Loucy (cell line): ENCODE measurements at regions not wholly inside any gene's neighbourhood (a gene's known extent, or its start where the extent isn't known, plus 50 kb on each side); places are given as distances from the start of the nearest gene placed in this dataset.
"Not testable (repeated sequence)": the region's sequence is repeated elsewhere in the genome, so short reads cannot be mapped to it uniquely, and the experiment has no call there.

Experiments
- H2AFZ ChIP-seq: fragments of 200-600 bp; sonication (generic); 2 replicates; pipeline ENCODE4 v1.6.0; 2016; ENCODE audit warnings: antibody characterized with exemption, mild to moderate bottlenecking, low read length, moderate library complexity
- H3F3A ChIP-seq: fragments of 200-600 bp; 2 replicates; pipeline ENCODE4 v1.6.0; 2016; ENCODE audit warnings: antibody characterized with exemption, low read depth, mild to moderate bottlenecking
- H3K27me3 ChIP-seq: fragments of 200-600 bp; sonication (generic); 2 replicates; pipeline ENCODE4 v1.6.1; 2014; ENCODE audit warnings: low read length, mild to moderate bottlenecking; ENCODE audit not compliant: insufficient read depth, poor library complexity, severe bottlenecking
- H3K36me3 ChIP-seq: fragments of 200-600 bp; sonication (generic); 2 replicates; pipeline ENCODE4 v1.6.1; 2016; ENCODE audit warnings: low read length; ENCODE audit not compliant: insufficient read depth
- H3K4me1 ChIP-seq: fragments of 200-600 bp; sonication (generic); 2 replicates; pipeline ENCODE4 v1.5.1; 2014; ENCODE audit warnings: low read length, mild to moderate bottlenecking; ENCODE audit not compliant: insufficient read depth, poor library complexity, severe bottlenecking
- H3K4me2 ChIP-seq: fragments of 200-600 bp; sonication (generic); 2 replicates; pipeline ENCODE4 v1.6.0; 2014; ENCODE audit warnings: antibody characterized with exemption, low read length, low read depth, mild to moderate bottlenecking; ENCODE audit not compliant: poor library complexity, severe bottlenecking
- H3K4me3 ChIP-seq: fragments of 200-600 bp; sonication (generic); 2 replicates; pipeline ENCODE4 v1.5.1; 2014; ENCODE audit warnings: low read length, mild to moderate bottlenecking, mixed read lengths; ENCODE audit not compliant: poor library complexity, severe bottlenecking
- H3K79me2 ChIP-seq: fragments of 200-600 bp; sonication (generic); 2 replicates; pipeline ENCODE4 v1.6.1; 2014; ENCODE audit warnings: low read length; ENCODE audit not compliant: insufficient read depth
- H3K9ac ChIP-seq: fragments of 200-600 bp; sonication (generic); 2 replicates; pipeline ENCODE4 v1.6.0; 2014; ENCODE audit warnings: mild to moderate bottlenecking, low read depth, low read length, moderate library complexity; ENCODE audit not compliant: poor library complexity, severe bottlenecking
- H3K9me2 ChIP-seq: fragments of 200-600 bp; sonication (generic); replicated peaks from 2 replicates; pipeline ENCODE4 v1.6.1; 2016; ENCODE audit warnings: low read depth, low read length, mixed read lengths
- H3K9me3 ChIP-seq: fragments of 200-600 bp; sonication (generic); 2 replicates; pipeline ENCODE4 v1.6.1; 2014; ENCODE audit warnings: mild to moderate bottlenecking, antibody characterized with exemption, low read length, low read depth; ENCODE audit not compliant: insufficient read depth
- H4K20me1 ChIP-seq: fragments of 200-600 bp; sonication (generic); 2 replicates; pipeline ENCODE4 v1.6.0; 2014; ENCODE audit warnings: antibody characterized with exemption, low read length, mild to moderate bottlenecking; ENCODE audit not compliant: insufficient read depth, poor library complexity, severe bottlenecking
- EZH2phosphoT487 ChIP-seq: fragments of 200-600 bp; IDR thresholded peaks from 2 replicates; pipeline ENCODE4 v1.6.1; 2018; ENCODE audit warnings: antibody characterized with exemption, mild to moderate bottlenecking, moderate library complexity, borderline replicate concordance
- TF ChIP-seq, protein P1 (sequence below): fragments of 200-600 bp; sonication (generic); conservative IDR thresholded peaks from 2 replicates; pipeline ENCODE4 v1.5.1; 2014; ENCODE audit warnings: mild to moderate bottlenecking, antibody characterized with exemption, low read length

DNA sequence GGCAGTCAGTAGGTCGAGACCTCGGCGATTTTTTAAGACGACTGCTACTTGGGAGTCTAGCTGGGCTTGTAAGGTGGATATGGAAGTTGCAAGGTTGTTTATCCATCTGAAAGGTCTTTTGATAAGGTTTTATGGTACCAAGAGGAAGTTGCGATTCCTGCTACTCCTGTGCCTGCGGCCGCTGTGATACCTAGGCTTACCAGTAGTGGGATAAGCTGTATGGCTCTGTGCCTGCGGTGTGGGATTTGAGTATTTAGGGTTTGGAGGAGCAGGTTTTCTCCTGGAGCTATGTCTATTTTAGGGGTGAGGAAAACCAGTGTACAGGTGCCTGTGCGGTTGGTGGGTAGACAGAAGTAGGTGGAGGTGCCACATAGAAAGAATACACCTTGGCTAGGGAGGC lies 1059.8 kb downstream of the SI start:
- H3K9ac ChIP-seq: no peak overlapping the region
- no peak overlapping the region for H2AFZ ChIP-seq
- TF ChIP-seq, protein P1, sequence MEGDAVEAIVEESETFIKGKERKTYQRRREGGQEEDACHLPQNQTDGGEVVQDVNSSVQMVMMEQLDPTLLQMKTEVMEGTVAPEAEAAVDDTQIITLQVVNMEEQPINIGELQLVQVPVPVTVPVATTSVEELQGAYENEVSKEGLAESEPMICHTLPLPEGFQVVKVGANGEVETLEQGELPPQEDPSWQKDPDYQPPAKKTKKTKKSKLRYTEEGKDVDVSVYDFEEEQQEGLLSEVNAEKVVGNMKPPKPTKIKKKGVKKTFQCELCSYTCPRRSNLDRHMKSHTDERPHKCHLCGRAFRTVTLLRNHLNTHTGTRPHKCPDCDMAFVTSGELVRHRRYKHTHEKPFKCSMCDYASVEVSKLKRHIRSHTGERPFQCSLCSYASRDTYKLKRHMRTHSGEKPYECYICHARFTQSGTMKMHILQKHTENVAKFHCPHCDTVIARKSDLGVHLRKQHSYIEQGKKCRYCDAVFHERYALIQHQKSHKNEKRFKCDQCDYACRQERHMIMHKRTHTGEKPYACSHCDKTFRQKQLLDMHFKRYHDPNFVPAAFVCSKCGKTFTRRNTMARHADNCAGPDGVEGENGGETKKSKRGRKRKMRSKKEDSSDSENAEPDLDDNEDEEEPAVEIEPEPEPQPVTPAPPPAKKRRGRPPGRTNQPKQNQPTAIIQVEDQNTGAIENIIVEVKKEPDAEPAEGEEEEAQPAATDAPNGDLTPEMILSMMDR: no peak
- no peak for TF ChIP-seq EZH2phosphoT487
- no peak overlapping the region for H3K4me2 ChIP-seq
- no peaks in the 10 kb centered on the region for H3K79me2 ChIP-seq
- H4K20me1 ChIP-seq: no peaks in the 10 kb centered on the region
- no peaks in the 10 kb centered on the region for H3K9me2 ChIP-seq
- no peaks in the 10 kb centered on the region for H3F3A ChIP-seq
- H3K4me3 ChIP-seq: no peak overlapping the region
- no peaks in the 10 kb centered on the region for H3K36me3 ChIP-seq
- peaks cover 19% of the 10 kb centered on the region for H3K4me1 ChIP-seq
- H3K27me3 ChIP-seq: no peaks in the 10 kb centered on the region
- no peaks in the 10 kb centered on the region for H3K9me3 ChIP-seq

DNA sequence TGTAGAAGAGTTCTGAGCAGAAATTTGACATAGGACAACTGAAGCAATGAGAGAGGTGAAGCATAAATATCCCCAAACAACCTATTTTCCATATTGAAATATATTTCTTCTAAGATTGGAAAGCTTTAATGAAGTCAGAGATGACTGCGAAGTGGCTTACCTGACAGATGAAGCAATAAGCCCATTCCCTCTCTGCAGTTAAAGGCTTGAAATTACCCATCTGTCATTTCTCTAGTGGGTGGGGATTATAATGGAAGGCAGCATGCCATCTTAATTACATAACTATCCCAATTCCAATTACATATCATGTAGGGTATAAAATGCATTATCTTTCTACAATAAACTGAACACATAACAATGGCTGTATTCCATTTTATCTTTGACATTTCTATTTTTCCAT lies 1070.5 kb downstream of the SI start:
- Histone ChIP-seq H3K4me2 (no peak overlapping the region), H3K9me2 (no peaks in the 10 kb centered on the region), H3K4me3 (no peak overlapping the region), H3K9ac (no peak overlapping the region), H4K20me1 (no peaks in the 10 kb centered on the region), H3K9me3 (no peaks in the 10 kb centered on the region), H3K4me1 (no peaks in the 10 kb centered on the region), H2AFZ (no peak overlapping the region), H3F3A (no peaks in the 10 kb centered on the region), H3K27me3 (no peaks in the 10 kb centered on the region), H3K79me2 (no peaks in the 10 kb centered on the region), H3K36me3 (no peaks in the 10 kb centered on the region)
- no peak for TF ChIP-seq EZH2phosphoT487
- TF ChIP-seq, protein P1: no peak

DNA sequence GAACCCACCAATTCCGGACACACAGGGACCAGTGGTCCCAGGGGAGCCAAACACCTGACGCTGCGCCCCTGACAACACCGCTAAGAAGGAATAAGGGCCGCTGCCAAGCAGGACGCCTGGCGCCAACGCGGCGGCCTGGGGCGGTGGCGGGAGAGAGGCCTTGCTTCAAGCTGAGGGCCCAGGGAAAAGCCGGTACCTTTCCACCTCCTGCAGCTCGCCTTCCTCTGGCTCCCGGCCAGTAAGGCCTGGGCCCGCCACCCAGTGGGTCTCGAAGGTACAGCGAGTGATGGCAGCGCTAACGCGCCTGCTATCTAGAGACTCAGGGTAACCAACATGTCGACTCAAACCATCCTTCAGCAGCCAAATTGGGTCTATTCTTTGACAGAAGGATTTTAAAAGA lies 1074.1 kb downstream of the SI start:
- no peaks in the 10 kb centered on the region for H3F3A ChIP-seq
- H3K9me3 ChIP-seq: no peaks in the 10 kb centered on the region
- H3K79me2 ChIP-seq: no peaks in the 10 kb centered on the region
- H3K9ac ChIP-seq: no peak overlapping the region
- H3K36me3 ChIP-seq: no peaks in the 10 kb centered on the region
- no peaks in the 10 kb centered on the region for H4K20me1 ChIP-seq
- no peaks in the 10 kb centered on the region for H3K27me3 ChIP-seq
- H3K4me1 ChIP-seq: no peaks in the 10 kb centered on the region
- no peaks in the 10 kb centered on the region for H3K9me2 ChIP-seq
- no peak for TF ChIP-seq EZH2phosphoT487
- TF ChIP-seq, protein P1: no peak
- H2AFZ ChIP-seq: no peak overlapping the region
- no peak overlapping the region for H3K4me2 ChIP-seq
- H3K4me3 ChIP-seq: no peak overlapping the region

- H3K79me2 ChIP-seq, H3K9me3 ChIP-seq, H3K4me3 ChIP-seq, H3K4me2 ChIP-seq, H2AFZ ChIP-seq, H3K9ac ChIP-seq, H3F3A ChIP-seq, H3K9me2 ChIP-seq, H3K4me1 ChIP-seq, H4K20me1 ChIP-seq, H3K27me3 ChIP-seq, H3K36me3 ChIP-seq: not testable (repeated sequence)
These were observed 1075.3 kb downstream of the SI start for GRCh38 chr3:164003016-164003415.
